ENCODE measurements at regions not wholly inside any gene's neighbourhood (a gene's known extent, or its start where the extent isn't known, plus 50 kb on each side); places are given as distances from the start of the nearest gene placed in this dataset.
A peak's percentile ranks its signal among the peaks of the same experiment; 100 is the strongest.
"Not testable (repeated sequence)": the region's sequence is repeated elsewhere in the genome, so short reads cannot be mapped to it uniquely, and the experiment has no call there.

DNA sequence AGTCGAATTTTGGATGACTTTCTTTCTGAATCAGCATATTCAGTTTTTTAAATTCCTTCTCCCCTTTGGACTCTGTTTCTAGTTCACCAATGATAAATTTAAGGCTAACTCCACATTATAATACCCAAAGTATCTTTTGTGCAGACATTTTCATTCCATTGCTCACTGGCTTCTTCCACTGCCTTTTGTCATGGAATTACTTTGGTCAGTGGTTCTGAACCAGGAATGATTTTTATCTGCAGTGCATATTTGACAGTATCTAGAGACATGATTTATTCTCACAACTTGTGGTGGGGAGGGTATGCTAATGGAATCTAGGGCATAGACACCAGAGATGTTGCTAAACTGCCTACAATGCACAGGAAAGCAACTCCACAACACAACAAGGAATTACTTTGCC, 234.4 kb upstream of the PRKD1 start:
- DNase-seq: no peak

- DNase-seq: no peak
These were observed 237.6 kb upstream of the PRKD1 start for GRCh38 chr14:30165255-30165654.

- no peak for DNase-seq
These were observed 250.1 kb upstream of the PRKD1 start for GRCh38 chr14:30177781-30178180.

- no peak for DNase-seq
These were observed 251.9 kb upstream of the PRKD1 start for GRCh38 chr14:30179381-30180130.

DNA sequence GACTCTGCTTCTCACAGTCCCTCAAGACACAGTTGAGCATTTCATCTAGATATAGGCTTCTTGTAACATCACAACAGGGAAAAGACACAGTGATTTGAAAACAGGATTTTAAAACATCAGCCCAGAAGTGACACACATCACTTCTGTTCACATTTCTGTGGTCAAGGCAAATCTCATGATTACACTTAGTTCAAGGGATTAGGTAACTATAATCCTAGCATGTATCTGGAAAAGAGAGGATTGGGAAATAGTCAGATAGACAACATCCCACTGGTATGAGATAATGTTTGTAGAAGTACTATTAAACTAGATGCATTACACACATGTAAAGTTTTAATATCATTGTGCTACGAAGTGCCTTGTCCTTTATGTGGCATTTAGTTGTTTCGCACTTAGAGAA, 252.6 kb upstream of the PRKD1 start:
- no peak for DNase-seq

DNA sequence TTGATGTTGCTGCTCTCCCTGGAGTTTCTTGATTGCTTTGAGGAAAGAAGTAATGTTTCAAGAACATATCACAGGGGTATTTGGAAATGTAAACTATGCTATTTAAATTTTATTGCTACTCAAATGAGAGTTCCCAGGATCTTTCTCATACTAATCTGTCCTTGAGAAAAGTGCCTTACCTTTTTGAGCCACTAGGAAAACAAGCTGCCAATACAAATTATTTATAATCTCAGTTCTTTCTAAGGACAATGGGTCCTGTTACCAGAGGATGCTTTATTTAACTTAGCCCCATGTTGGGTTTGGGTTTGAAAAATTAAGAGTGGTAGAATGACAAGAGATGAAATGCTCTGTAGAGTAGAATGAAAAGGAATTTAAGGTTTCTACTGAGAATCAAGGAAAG, 258.2 kb upstream of the PRKD1 start:
- no peak for DNase-seq

- DNase-seq: no peak
These were observed 264.1 kb upstream of the PRKD1 start for GRCh38 chr14:30191639-30192279.

- DNase-seq: no peak
These were observed 265.5 kb upstream of the PRKD1 start for GRCh38 chr14:30193101-30193500.

- no peak for DNase-seq
These were observed 266.3 kb upstream of the PRKD1 start for GRCh38 chr14:30193845-30194501.

DNA sequence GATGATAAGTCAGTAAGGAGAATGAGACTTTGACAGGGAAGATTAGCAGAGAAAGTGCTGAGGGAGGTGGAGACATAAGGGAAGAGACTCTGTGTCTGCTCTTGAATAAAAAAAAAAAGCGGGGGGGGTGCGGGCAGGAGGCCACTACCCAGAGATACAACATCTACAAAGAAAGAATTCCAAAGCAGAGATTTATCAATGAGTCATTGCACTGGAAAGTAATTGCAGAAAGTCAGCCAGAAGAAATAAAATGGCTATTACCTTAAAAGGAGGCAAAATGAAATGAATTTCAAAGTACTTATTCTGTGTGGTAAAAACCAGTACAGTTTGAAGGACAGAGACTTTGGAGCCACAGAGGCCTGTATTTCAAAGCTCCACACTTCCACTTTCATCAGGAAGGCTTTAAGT, 267.1 kb upstream of the PRKD1 start:
- DNase-seq: no peak

DNA sequence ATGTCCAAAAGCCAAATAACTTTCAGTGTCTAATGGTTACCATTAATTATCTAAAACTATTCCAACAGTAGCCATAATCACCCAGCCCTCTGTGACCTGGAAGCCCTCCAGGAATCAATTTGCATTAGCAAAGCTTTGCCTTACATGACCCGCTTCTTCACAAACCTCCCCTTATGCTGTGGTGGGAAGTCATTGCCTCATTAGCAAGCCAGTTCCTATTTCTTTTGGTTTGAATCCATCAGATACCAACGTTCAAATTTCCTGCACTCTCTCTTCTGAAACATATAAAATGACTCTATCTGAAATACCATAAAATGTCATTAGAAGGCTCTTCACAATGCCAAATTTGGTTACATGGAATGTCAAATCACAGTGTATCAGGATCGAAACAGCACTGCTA, 268.3 kb upstream of the PRKD1 start:
- DNase-seq: peak; percentile 12

DNA sequence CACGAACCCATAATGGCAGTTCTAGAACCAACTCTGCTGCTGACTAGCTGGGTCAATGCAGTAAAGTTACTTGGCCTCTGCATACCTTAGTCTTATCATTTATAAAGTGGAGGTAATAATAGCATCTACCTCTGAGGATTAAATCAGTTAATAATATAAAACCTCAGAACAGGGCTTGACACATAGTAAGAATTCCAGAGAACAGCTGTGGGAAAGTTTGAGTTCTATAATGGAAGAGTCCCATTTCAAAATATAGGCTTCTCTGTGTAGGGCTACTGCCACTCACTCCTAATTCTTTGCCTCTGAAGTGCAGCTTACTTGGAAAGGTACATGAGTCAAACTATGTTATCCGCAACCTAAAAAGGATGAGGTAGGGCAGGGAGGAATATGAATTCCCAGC, 269.2 kb upstream of the PRKD1 start:
- no peak for DNase-seq

DNA sequence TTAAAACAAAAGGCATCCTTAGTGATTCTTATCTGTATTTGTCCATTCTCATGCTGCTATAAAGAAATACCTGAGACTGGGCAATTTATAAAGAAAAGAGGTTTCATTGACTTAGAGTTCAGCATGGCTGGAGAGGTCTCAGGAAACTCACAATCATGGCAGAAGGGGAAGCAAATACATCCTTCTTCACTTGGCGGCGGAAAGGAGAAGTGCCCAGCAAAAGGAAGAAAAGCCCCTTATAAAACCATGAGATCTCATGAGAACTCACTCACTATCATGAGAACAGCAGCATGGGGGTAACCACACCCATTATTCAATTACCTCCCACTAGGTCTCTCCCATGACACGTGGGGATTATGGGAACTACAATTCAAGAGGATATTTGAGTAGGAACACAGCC, 271.1 kb upstream of the PRKD1 start:
- DNase-seq: not testable (repeated sequence)

- no peak for DNase-seq
These were observed 276.9 kb upstream of the PRKD1 start for GRCh38 chr14:30204431-30204980.

DNA sequence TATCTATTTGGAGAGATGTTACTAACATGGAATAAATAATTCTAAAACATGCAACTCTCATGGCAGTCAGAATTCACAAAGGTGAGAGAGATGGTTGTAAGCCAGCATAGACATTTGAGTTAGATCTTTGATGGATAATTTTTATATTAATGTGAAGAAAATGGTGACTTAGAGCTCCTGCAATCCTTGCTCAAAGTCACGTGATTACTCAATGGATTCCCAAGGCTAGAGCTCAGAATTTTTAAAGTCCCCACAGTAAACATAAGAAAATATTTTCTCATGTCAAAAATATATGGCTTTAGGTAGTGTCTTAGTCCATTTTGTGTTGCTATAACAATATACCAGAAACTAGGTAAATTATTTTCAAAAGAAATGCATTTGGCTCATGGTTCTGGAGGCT, 281.5 kb upstream of the PRKD1 start:
- no peak for DNase-seq

DNA sequence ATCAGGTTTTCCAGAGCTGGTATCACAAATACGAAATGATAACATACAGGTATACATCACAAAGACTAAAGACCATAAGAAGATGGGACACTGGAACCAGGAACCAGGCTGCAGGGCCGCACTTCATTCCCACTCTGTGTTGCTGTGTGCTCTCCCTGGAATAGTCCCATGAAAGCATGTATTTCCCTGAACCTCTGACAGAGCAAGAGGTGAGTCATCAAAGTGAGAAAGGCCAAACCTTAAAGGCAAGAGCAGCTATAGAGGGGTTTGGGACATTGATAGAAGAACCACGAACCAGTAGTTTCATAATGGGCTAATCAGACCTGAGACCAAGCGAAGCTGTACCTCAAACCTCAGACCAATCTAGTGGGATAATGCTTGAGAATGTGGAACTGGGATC, 283.0 kb upstream of the PRKD1 start:
- DNase-seq: no peak

DNA sequence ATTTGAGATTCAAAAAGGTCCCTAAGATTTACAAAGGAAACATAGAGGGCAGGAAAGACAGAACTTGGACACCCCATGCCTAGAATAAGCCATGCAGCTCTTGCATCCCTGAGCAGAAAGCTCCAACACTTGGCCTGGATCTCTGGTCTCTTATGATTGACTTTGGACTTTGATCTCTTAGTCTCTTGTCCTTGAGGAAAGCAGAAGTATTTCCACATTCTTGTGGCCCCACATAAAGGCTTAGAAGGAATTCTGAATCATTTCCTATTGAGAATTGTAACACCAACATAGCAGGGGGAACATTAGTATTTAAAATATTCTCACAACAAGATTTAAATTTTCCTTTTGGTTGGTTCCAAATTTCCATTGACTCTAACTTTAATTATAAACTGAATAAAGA, 283.7 kb upstream of the PRKD1 start:
- DNase-seq: no peak

DNA sequence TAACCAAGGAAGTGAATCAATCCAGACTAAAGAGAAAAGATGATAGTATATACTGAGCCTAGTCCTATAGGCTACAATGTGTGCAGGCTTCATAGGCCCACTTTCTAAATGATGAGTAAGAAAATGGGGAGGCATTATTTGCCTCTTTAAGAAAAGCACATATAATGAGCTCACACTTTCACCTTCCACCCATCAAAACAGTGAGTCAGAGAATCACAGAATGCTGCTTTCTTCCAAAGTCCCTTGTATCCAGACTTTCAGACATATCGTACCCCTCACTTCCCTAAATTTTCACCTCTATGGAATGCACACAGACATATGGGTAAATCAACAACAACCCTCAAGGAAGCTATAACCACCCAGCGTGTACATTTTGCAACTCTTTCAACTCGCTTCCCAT, 286.4 kb upstream of the PRKD1 start:
- DNase-seq: no peak

- DNase-seq: peak; percentile 25
These were observed 286.9 kb upstream of the PRKD1 start for GRCh38 chr14:30214461-30215090.

DNA sequence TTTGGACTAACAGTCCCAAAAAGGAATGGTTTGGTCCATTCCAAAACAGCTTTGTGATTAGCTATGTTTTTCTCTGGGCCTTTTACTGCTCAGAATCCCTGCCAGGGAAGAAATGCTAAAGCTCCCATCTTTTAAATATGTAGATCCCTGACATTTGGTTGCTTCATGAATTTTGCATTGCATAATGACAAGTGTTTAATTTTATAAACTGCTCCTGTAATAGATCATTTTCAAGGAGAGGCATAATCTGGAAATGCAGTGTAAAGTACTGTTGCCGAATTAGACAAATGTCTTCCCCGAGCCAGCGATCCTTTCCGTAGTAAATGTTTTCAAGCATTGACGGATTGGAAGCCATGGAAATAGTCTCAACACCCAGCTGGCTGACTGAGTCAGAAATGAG, 291.3 kb upstream of the PRKD1 start:
- no peak for DNase-seq

GRCh38 chr14:30221546-30221945, 293.9 kb upstream of the PRKD1 start:
- no peak for DNase-seq

- DNase-seq: no peak
These were observed 295.7 kb upstream of the PRKD1 start for GRCh38 chr14:30223385-30223785.

DNA sequence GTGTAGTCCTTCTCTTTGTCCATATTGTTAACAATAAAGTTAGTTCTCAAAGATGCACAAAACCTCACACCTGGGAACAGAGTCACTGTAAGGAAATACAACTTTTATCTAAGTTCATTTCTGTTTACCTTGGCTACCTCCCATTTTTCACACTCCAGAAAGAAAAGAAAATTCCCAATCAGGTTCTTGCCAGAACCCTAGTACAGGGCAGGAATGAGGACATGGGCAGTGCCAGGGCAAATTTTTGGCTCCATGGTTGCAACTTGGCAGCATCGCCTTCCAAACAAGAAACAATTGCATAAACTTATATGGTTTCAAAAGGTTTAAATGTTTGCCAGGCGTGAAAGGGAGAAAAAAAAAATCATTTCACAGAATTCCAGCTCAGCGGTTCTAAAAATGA, 296.3 kb upstream of the PRKD1 start:
- DNase-seq: no peak

DNA sequence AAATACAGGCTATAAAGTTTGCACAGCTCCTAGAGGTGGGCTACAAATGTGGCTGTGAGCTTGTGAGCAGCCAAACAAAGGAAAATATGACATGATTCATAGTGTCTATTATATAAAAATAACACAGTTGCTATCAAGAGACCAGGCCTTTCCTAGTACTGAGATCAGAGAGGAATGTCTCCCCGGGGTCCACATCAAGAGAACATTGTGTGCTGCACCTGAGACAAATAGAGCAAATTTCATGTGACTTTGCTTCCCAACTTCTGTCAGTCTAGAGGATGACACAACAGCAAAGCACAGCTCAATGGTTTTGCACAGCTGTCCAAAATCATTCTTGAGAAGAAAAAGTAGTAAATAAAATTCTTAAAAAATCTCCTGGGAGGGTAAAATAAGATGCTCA, 297.5 kb upstream of the PRKD1 start:
- no peak for DNase-seq

Measured in NCI-H1048 (cell line).